ENCODE measurements at regions not wholly inside any gene's neighbourhood (a gene's known extent, or its start where the extent isn't known, plus 50 kb on each side); places are given as distances from the start of the nearest gene placed in this dataset.

DNA sequence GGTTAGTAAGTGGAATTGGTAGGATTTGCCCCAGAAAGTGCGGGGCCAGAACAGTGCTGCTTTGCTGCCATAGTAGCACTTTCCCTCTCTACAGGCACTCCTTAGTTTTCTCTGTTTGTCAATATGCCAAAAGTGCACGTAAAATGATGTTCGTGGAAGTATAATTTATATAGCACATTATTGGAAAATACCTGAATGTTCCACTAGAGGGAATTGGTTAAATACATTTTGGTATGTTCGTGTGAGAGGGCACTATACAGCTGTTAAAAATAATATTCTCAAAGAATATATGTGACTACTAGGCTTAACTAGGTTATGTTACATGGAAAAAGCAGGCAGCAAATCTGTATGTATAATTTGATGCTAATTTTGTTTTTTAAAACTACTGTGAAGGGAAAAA is 184.0 kb upstream of the GDNF start:
- no peak for TF ChIP-seq POLR2A (IDR thresholded peaks at IDR 0.05; ENCODE audit: low read length)
- TF ChIP-seq GATA1 (IDR thresholded peaks at IDR 0.05; ENCODE audit: low read depth, low read length): no peak

Measured in erythroblast (primary cell).